ENCODE measurements at regions not wholly inside any gene's neighbourhood (a gene's known extent, or its start where the extent isn't known, plus 50 kb on each side); places are given as distances from the start of the nearest gene placed in this dataset.

- no peak overlapping the region for H3K4me3 ChIP-seq (ENCODE audit: control insufficient read depth in 1 of 7, extremely low read depth in 1 of 7, insufficient read depth in 4 of 7, low read depth in 2 of 7, low read length in 6 of 7)
- H3K27me3 ChIP-seq (replicated peaks in 2 of 5; ENCODE audit: control insufficient read depth in 4 of 5, insufficient read depth in 5 of 5, low read length in 4 of 5), result peaks cover 0 to 11% (median 0%) of the 10 kb centered on the region in 5 experiments
- H3K36me3 ChIP-seq (ENCODE audit: control insufficient read depth in 4 of 4, insufficient read depth in 4 of 4, low read length in 3 of 4), result no peaks in the 10 kb centered on the region
- H3K4me1 ChIP-seq (ENCODE audit: control extremely low read depth in 1 of 4, control insufficient read depth in 4 of 4, insufficient read depth in 4 of 4, low read length in 3 of 4), result peaks cover 0 to 4% (median under 1%) of the 10 kb centered on the region in 4 experiments
- H3K9me3 ChIP-seq (ENCODE audit: control extremely low read depth in 1 of 5, control insufficient read depth in 4 of 5, insufficient read depth in 2 of 5, low read depth in 1 of 5, low read length in 4 of 5), result no peaks in the 10 kb centered on the region
- ChIA-PET CTCF (no interaction called here), POLR2A (no interaction called here)
- H3K27ac ChIP-seq (ENCODE audit: insufficient read depth in 1 of 2, low read depth in 1 of 2, low read length in 2 of 2, poor library complexity in 1 of 2, severe bottlenecking in 2 of 2), result no peak overlapping the region
- WGBS (ENCODE audit: insufficient coverage), result 67% methylated on average over 3 of the region's 4 CpGs
- DNase-seq, result no peak
These were observed 150.0 kb upstream of the CRY1 start for GRCh38 chr12:107243341-107243740.

DNA sequence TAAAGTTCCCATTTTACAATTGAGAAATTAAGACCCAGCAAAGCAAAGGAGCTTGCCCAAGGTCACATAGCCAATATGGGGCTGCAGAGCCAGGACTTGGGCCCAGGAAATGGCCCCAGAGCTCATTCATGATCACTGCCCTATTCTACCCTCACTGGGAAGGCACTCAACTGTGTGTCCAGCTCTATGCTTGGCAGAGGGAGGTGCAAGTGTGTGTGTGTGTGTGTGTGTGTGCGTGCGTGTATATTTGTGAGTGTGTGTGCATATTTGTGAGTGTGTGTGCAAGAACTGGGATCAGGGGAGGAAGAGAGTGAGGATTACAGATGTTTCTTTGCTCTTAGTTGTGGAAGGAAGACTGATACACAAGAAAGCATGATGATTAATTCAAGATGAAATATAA, 151.2 kb upstream of the CRY1 start:
- H3K9me3 ChIP-seq (ENCODE audit: control extremely low read depth in 1 of 5, control insufficient read depth in 4 of 5, insufficient read depth in 2 of 5, low read depth in 1 of 5, low read length in 4 of 5), result no peaks in the 10 kb centered on the region
- WGBS (ENCODE audit: insufficient coverage), result 100% methylated on average over 2 of the region's 2 CpGs
- H3K4me3 ChIP-seq (ENCODE audit: control insufficient read depth in 1 of 7, extremely low read depth in 1 of 7, insufficient read depth in 4 of 7, low read depth in 2 of 7, low read length in 6 of 7), result no peak overlapping the region
- DNase-seq, result no peak
- peaks cover 0 to 4% (median under 1%) of the 10 kb centered on the region in 4 experiments for H3K4me1 ChIP-seq (ENCODE audit: control extremely low read depth in 1 of 4, control insufficient read depth in 4 of 4, insufficient read depth in 4 of 4, low read length in 3 of 4)
- H3K27me3 ChIP-seq (replicated peaks in 2 of 5; ENCODE audit: control insufficient read depth in 4 of 5, insufficient read depth in 5 of 5, low read length in 4 of 5), result peaks cover 0 to 11% (median 0%) of the 10 kb centered on the region in 5 experiments
- H3K36me3 ChIP-seq (ENCODE audit: control insufficient read depth in 4 of 4, insufficient read depth in 4 of 4, low read length in 3 of 4), result no peaks in the 10 kb centered on the region
- H3K27ac ChIP-seq (ENCODE audit: insufficient read depth in 1 of 2, low read depth in 1 of 2, low read length in 2 of 2, poor library complexity in 1 of 2, severe bottlenecking in 2 of 2), result no peak overlapping the region
- ChIA-PET CTCF (interaction anchor here (0.6 kb wide), 1 partner anchor 9 kb away, joined by 3 read pairs; no protein-coding TSS in a partner anchor), POLR2A (no interaction called here)

- no CpG with 5 or more reads among the region's 1 CpG for WGBS (ENCODE audit: insufficient coverage)
- DNase-seq, result no peak
- ChIA-PET CTCF (interaction anchor here (1.6 kb wide), 1 partner anchor 76 kb away, joined by 3 read pairs; no protein-coding TSS in a partner anchor), POLR2A (no interaction called here)
- Histone ChIP-seq H3K4me3 (ENCODE audit: control insufficient read depth in 1 of 7, extremely low read depth in 1 of 7, insufficient read depth in 4 of 7, low read depth in 2 of 7, low read length in 6 of 7) (no peak overlapping the region), H3K9me3 (ENCODE audit: control extremely low read depth in 1 of 5, control insufficient read depth in 4 of 5, insufficient read depth in 2 of 5, low read depth in 1 of 5, low read length in 4 of 5) (no peaks in the 10 kb centered on the region), H3K27ac (ENCODE audit: insufficient read depth in 1 of 2, low read depth in 1 of 2, low read length in 2 of 2, poor library complexity in 1 of 2, severe bottlenecking in 2 of 2) (no peak overlapping the region), H3K36me3 (ENCODE audit: control insufficient read depth in 4 of 4, insufficient read depth in 4 of 4, low read length in 3 of 4) (no peaks in the 10 kb centered on the region), H3K4me1 (ENCODE audit: control extremely low read depth in 1 of 4, control insufficient read depth in 4 of 4, insufficient read depth in 4 of 4, low read length in 3 of 4) (no peaks in the 10 kb centered on the region), H3K27me3 (replicated peaks in 2 of 5; ENCODE audit: control insufficient read depth in 4 of 5, insufficient read depth in 5 of 5, low read length in 4 of 5) (peaks cover 0 to 7% (median 0%) of the 10 kb centered on the region in 5 experiments)
These were observed 154.3 kb upstream of the CRY1 start for GRCh38 chr12:107247650-107248049.

- Histone ChIP-seq H3K4me3 (ENCODE audit: control insufficient read depth in 1 of 7, extremely low read depth in 1 of 7, insufficient read depth in 4 of 7, low read depth in 2 of 7, low read length in 6 of 7) (no peak overlapping the region), H3K9me3 (ENCODE audit: control extremely low read depth in 1 of 5, control insufficient read depth in 4 of 5, insufficient read depth in 2 of 5, low read depth in 1 of 5, low read length in 4 of 5) (no peaks in the 10 kb centered on the region), H3K4me1 (ENCODE audit: control extremely low read depth in 1 of 4, control insufficient read depth in 4 of 4, insufficient read depth in 4 of 4, low read length in 3 of 4) (no peaks in the 10 kb centered on the region), H3K27me3 (replicated peaks in 2 of 5; ENCODE audit: control insufficient read depth in 4 of 5, insufficient read depth in 5 of 5, low read length in 4 of 5) (peaks cover 0 to 5% (median 0%) of the 10 kb centered on the region in 5 experiments), H3K36me3 (ENCODE audit: control insufficient read depth in 4 of 4, insufficient read depth in 4 of 4, low read length in 3 of 4) (no peaks in the 10 kb centered on the region), H3K27ac (ENCODE audit: insufficient read depth in 1 of 2, low read depth in 1 of 2, low read length in 2 of 2, poor library complexity in 1 of 2, severe bottlenecking in 2 of 2) (no peak overlapping the region)
- CTCF ChIA-PET, result interaction anchor here (1.6 kb wide), 1 partner anchor 76 kb away, joined by 3 read pairs; no protein-coding TSS in a partner anchor
- DNase-seq, result no peak
- POLR2A ChIA-PET, result no interaction called here
These were observed 154.8 kb upstream of the CRY1 start for GRCh38 chr12:107248187-107248586.

DNA sequence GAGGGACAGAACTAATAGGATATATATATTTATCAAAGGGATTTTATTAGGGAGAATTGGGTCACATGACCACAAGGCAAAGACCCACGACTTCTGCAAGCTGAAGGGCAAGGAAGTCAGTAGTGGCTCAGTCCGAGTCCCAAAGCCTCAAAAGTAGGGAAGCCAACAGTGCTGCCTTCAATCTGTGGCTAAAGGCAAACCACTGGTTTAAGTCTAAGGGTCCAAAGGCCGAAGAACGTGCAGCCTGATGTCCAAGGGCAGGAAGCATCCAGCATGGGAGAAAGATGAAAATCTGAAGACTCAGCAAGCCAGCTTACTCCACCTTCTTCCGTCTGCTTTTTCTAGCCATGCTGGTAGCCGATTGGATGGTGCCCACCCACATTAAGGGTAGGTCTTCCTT, 157.9 kb upstream of the CRY1 start:
- no peaks in the 10 kb centered on the region for H3K27me3 ChIP-seq (replicated peaks in 2 of 5; ENCODE audit: control insufficient read depth in 4 of 5, insufficient read depth in 5 of 5, low read length in 4 of 5)
- ChIA-PET POLR2A (no interaction called here), CTCF (no interaction called here)
- H3K27ac ChIP-seq (ENCODE audit: insufficient read depth in 1 of 2, low read depth in 1 of 2, low read length in 2 of 2, poor library complexity in 1 of 2, severe bottlenecking in 2 of 2), result no peak overlapping the region
- 88% methylated on average over 6 of the region's 6 CpGs for WGBS (ENCODE audit: insufficient coverage)
- H3K36me3 ChIP-seq (ENCODE audit: control insufficient read depth in 4 of 4, insufficient read depth in 4 of 4, low read length in 3 of 4), result no peaks in the 10 kb centered on the region
- no peak overlapping the region for H3K4me3 ChIP-seq (ENCODE audit: control insufficient read depth in 1 of 7, extremely low read depth in 1 of 7, insufficient read depth in 4 of 7, low read depth in 2 of 7, low read length in 6 of 7)
- peaks cover 0 to under 1% (median 0%) of the 10 kb centered on the region in 5 experiments for H3K9me3 ChIP-seq (ENCODE audit: control extremely low read depth in 1 of 5, control insufficient read depth in 4 of 5, insufficient read depth in 2 of 5, low read depth in 1 of 5, low read length in 4 of 5)
- no peak for DNase-seq
- no peaks in the 10 kb centered on the region for H3K4me1 ChIP-seq (ENCODE audit: control extremely low read depth in 1 of 4, control insufficient read depth in 4 of 4, insufficient read depth in 4 of 4, low read length in 3 of 4)

DNA sequence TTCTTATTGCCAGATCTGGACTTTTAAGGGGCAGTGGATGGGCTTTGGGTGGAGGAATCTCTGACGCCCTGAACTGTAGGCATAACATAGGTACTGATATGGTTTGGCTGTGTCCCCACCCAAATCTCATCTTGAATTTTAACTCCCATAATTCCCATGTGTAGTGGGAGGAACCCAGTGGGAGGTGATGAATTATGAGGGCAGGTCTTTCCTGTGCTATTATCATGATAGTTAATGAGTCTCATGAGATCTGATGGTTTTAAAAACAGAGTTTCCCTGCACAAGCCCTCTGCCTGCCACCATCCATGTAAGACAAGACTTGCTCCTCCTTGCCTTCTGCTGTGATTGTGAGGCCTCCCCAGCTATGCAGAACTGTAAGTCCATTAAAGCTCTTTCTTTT, 160.0 kb upstream of the CRY1 start:
- no CpG with 5 or more reads among the region's 1 CpG for WGBS (ENCODE audit: insufficient coverage)
- CTCF ChIA-PET, result no interaction called here
- POLR2A ChIA-PET, result no interaction called here
- Histone ChIP-seq H3K27ac (ENCODE audit: insufficient read depth in 1 of 2, low read depth in 1 of 2, low read length in 2 of 2, poor library complexity in 1 of 2, severe bottlenecking in 2 of 2) (no peak overlapping the region), H3K36me3 (ENCODE audit: control insufficient read depth in 4 of 4, insufficient read depth in 4 of 4, low read length in 3 of 4) (no peaks in the 10 kb centered on the region), H3K4me1 (ENCODE audit: control extremely low read depth in 1 of 4, control insufficient read depth in 4 of 4, insufficient read depth in 4 of 4, low read length in 3 of 4) (no peaks in the 10 kb centered on the region), H3K27me3 (replicated peaks in 2 of 5; ENCODE audit: control insufficient read depth in 4 of 5, insufficient read depth in 5 of 5, low read length in 4 of 5) (no peaks in the 10 kb centered on the region), H3K9me3 (ENCODE audit: control extremely low read depth in 1 of 5, control insufficient read depth in 4 of 5, insufficient read depth in 2 of 5, low read depth in 1 of 5, low read length in 4 of 5) (peaks cover 0 to 5% (median 0%) of the 10 kb centered on the region in 5 experiments), H3K4me3 (ENCODE audit: control insufficient read depth in 1 of 7, extremely low read depth in 1 of 7, insufficient read depth in 4 of 7, low read depth in 2 of 7, low read length in 6 of 7) (no peak overlapping the region)
- no peak for DNase-seq

DNA sequence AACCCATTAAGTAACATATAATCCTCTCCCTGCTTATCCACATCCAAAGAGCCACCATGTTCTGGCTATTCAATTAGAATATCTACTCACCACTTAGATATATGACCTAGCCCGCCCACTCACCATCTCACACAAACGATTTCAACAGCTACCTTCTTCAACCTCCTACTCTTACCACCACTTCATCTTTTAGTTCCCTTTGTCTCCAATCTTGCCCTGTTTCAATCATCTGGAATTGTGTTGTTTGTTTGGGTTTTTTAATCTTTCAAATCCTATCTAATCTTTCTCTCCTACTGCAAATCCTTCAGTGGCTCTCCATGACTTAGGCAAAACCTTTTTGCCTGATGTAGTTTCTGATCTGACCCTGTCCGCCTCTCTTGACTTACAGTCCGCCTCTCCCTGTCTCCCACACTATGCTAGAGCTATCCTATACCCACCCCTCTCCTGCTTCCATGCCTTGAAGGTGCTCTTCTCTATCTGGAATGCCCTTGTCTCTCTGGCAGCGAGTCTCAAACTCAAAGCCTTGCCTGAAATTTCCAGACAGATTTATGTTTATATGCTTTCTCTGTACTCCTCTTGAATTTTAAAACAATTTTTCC, 161.0 kb upstream of the CRY1 start:
- POLR2A ChIA-PET, result no interaction called here
- 100% methylated on average over 4 of the region's 5 CpGs for WGBS (ENCODE audit: insufficient coverage)
- DNase-seq, result no peak
- Histone ChIP-seq H3K27me3 (replicated peaks in 2 of 5; ENCODE audit: control insufficient read depth in 4 of 5, insufficient read depth in 5 of 5, low read length in 4 of 5) (no peaks in the 10 kb centered on the region), H3K4me1 (ENCODE audit: control extremely low read depth in 1 of 4, control insufficient read depth in 4 of 4, insufficient read depth in 4 of 4, low read length in 3 of 4) (no peaks in the 10 kb centered on the region), H3K4me3 (ENCODE audit: control insufficient read depth in 1 of 7, extremely low read depth in 1 of 7, insufficient read depth in 4 of 7, low read depth in 2 of 7, low read length in 6 of 7) (no peak overlapping the region), H3K9me3 (ENCODE audit: control extremely low read depth in 1 of 5, control insufficient read depth in 4 of 5, insufficient read depth in 2 of 5, low read depth in 1 of 5, low read length in 4 of 5) (peaks cover 0 to 5% (median 0%) of the 10 kb centered on the region in 5 experiments), H3K27ac (ENCODE audit: insufficient read depth in 1 of 2, low read depth in 1 of 2, low read length in 2 of 2, poor library complexity in 1 of 2, severe bottlenecking in 2 of 2) (no peak overlapping the region), H3K36me3 (ENCODE audit: control insufficient read depth in 4 of 4, insufficient read depth in 4 of 4, low read length in 3 of 4) (no peaks in the 10 kb centered on the region)
- CTCF ChIA-PET, result interaction anchor here (0.6 kb wide), 3 partner anchors 32 to 465 kb away, joined by 3 read pairs; no protein-coding TSS in a partner anchor

Data from common myeloid progenitor, CD34-positive (primary cell).